Right atrium auricular region (tissue), 2 donors: ENCODE measurements at regions not wholly inside any gene's neighbourhood (a gene's known extent, or its start where the extent isn't known, plus 50 kb on each side); places are given as distances from the start of the nearest gene placed in this dataset.

Experiments used
- DNase-seq: peaks from one replicate; pipeline ENCODE4 v3.0.0-alpha.2; 2019; ENCODE audit warnings: low spot score
- H3K27ac ChIP-seq, 2 donors: fragments of 200-600 bp; sonication (generic); 1 replicate in 1 of 2; 2 replicates in 1 of 2; pipeline ENCODE4 v1.5.1; 2016 to 2019
- H3K27me3 ChIP-seq, 2 donors: fragments of 200-600 bp; sonication (generic); one replicate each; pipeline versions ENCODE4 v1.5.1 to v1.6.0; 2017 to 2019
- H3K36me3 ChIP-seq: fragments of 200-600 bp; sonication (generic); one replicate; pipeline ENCODE4 v1.5.1; 2016
- H3K4me1 ChIP-seq, 2 donors: fragments of 200-600 bp; sonication (generic); one replicate each; pipeline versions ENCODE4 v1.5.1 to v1.6.0; 2017 to 2019
- H3K4me3 ChIP-seq, 2 donors: fragments of 200-600 bp; sonication (generic); 1 replicate in 1 of 2; 2 replicates in 1 of 2; pipeline ENCODE4 v1.5.1; 2017 to 2019; ENCODE audit warnings: mild to moderate bottlenecking in 1 of 2, moderate library complexity in 1 of 2
- H3K9me3 ChIP-seq, 2 donors: fragments of 200-600 bp; sonication (generic); one replicate each; pipeline ENCODE4 v1.5.1; 2019
- TF ChIP-seq, protein P1 (sequence below), 2 donors: fragments of 200-600 bp; sonication (generic); IDR thresholded peaks; one replicate each; pipeline ENCODE4 v1.5.1; 2019; ENCODE audit warnings: antibody characterized with exemption in 2 of 2

DNA sequence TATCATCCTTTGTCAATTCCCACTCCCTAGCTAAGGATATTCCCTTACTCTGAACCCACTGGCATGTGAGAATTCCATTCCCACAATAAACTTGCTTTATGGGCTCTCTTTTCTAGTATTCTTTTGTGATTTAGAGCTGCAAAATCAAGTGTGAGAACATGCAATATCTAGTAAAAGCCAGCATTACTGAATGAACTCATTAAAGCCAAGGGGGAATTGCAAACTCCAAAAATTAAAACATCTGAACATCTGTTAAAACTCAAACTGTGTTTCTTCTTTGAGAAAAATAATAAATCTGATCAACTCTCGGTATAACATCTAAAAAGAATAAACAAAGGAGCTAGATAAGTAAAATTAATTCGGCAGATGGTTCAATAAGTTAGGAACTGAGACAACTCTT is 53.1 kb upstream of the MPDZ start:
- Histone ChIP-seq H3K27me3 (no peaks in the 10 kb centered on the region), H3K4me3 (no peak overlapping the region), H3K9me3 (no peaks in the 10 kb centered on the region), H3K4me1 (peaks cover 0 to 19% of the 10 kb centered on the region in 2 donors), H3K27ac (no peak overlapping the region), H3K36me3 (no peaks in the 10 kb centered on the region)
- no peak for DNase-seq
- TF ChIP-seq, protein P1, sequence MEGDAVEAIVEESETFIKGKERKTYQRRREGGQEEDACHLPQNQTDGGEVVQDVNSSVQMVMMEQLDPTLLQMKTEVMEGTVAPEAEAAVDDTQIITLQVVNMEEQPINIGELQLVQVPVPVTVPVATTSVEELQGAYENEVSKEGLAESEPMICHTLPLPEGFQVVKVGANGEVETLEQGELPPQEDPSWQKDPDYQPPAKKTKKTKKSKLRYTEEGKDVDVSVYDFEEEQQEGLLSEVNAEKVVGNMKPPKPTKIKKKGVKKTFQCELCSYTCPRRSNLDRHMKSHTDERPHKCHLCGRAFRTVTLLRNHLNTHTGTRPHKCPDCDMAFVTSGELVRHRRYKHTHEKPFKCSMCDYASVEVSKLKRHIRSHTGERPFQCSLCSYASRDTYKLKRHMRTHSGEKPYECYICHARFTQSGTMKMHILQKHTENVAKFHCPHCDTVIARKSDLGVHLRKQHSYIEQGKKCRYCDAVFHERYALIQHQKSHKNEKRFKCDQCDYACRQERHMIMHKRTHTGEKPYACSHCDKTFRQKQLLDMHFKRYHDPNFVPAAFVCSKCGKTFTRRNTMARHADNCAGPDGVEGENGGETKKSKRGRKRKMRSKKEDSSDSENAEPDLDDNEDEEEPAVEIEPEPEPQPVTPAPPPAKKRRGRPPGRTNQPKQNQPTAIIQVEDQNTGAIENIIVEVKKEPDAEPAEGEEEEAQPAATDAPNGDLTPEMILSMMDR (IDR thresholded peaks at IDR 0.05) = no peak

DNA sequence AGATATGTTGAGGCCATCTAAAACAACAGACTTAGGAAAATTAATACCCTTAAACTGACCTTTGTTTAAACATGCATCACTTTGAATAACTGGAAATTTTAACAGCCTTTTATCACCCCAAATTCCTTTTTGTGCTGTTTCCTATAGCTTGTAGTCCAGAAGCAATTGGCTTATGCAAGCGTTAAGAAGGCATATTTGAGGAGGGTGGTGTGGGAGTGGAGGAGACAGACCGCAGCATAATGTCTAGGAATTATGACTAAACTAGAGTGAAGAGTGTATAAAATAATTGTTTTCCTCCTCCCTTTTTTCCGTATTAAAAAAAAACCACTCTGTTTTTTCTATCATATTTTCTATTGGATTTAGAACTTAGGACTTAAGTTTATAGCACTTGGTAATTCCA is 51.8 kb upstream of the MPDZ start:
- DNase-seq = no peak
- Histone ChIP-seq H3K27ac (no peak overlapping the region), H3K27me3 (no peaks in the 10 kb centered on the region)

DNA sequence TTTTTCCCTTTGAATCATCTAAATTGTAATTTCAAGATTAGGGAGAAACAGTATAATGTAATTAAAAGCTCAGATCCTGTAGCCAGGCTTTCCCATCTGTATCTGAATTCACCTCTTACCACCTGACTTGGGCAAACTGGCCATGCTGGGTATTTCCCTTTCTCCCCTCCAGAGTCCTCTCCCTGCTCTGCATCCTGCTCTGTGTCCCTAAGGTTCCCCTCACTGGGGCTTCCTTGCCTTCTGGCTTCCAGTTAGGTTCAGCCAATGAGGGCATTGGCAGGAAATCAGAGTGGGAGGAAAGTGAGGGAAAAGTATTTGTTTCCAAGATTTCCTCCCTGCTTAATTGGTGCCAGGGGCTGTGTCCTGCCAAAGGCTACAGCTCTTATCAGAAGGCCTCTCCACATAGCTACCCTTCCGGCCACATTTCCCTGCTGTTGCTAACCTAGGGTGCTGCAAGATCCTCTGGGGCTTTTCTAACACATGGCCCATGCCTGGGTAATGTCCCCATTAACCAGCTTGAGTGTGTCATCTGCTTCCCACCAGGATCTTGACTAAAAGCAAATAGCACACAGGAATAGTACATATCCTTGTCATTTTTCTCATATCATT is 51.0 kb upstream of the MPDZ start:
- H3K4me1 ChIP-seq = peaks cover 0 to 21% of the 10 kb centered on the region in 2 donors
- TF ChIP-seq, protein P1 (IDR thresholded peaks at IDR 0.05) = no peak
- no peaks in the 10 kb centered on the region for H3K27me3 ChIP-seq
- no peaks in the 10 kb centered on the region for H3K9me3 ChIP-seq
- H3K36me3 ChIP-seq = no peaks in the 10 kb centered on the region
- H3K27ac ChIP-seq = peak overlapping the region in 1 of 2 donors; percentile 44
- no peak overlapping the region for H3K4me3 ChIP-seq
- peak; percentile 62 for DNase-seq

More for the DNA sequence above, 51.8 kb upstream of the MPDZ start:
- Histone ChIP-seq H3K9me3 (no peaks in the 10 kb centered on the region), H3K4me1 (peaks cover 0 to 21% of the 10 kb centered on the region in 2 donors), H3K36me3 (no peaks in the 10 kb centered on the region), H3K4me3 (no peak overlapping the region)
- TF ChIP-seq, protein P1 (IDR thresholded peaks at IDR 0.05) = no peak
